ENCODE measurements at regions not wholly inside any gene's neighbourhood (a gene's known extent, or its start where the extent isn't known, plus 50 kb on each side); places are given as distances from the start of the nearest gene placed in this dataset.

GRCh38 chr6:40740518-40740917 lies 153.4 kb upstream of the LRFN2 start:
- no peak for DNase-seq

GRCh38 chr6:40738551-40739193 lies 151.5 kb upstream of the LRFN2 start:
- no peak for DNase-seq

- DNase-seq: no peak
These were observed 148.4 kb upstream of the LRFN2 start for GRCh38 chr6:40735521-40735920.

DNA sequence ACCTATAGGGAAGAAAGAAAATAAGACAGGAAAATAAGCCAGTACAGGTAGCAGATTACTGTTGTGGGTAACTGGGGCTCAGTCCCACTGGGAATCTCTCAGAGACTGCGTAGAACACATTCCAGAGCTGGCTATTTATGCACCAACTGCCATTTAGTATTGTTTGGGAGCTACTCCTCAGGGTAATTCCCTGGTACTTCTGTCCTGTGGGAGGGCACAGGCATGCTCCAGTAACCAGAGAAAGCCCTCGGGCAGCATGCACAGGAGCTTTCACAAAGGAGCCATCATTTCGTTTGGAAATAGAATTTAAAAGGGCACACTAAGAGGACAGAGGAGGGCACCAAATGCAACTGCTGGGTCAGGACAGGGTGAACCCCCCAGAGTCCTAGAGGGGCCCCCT lies 148.0 kb upstream of the LRFN2 start:
- DNase-seq: no peak

GRCh38 chr6:40734607-40735006 lies 147.4 kb upstream of the LRFN2 start:
- DNase-seq: no peak

DNA sequence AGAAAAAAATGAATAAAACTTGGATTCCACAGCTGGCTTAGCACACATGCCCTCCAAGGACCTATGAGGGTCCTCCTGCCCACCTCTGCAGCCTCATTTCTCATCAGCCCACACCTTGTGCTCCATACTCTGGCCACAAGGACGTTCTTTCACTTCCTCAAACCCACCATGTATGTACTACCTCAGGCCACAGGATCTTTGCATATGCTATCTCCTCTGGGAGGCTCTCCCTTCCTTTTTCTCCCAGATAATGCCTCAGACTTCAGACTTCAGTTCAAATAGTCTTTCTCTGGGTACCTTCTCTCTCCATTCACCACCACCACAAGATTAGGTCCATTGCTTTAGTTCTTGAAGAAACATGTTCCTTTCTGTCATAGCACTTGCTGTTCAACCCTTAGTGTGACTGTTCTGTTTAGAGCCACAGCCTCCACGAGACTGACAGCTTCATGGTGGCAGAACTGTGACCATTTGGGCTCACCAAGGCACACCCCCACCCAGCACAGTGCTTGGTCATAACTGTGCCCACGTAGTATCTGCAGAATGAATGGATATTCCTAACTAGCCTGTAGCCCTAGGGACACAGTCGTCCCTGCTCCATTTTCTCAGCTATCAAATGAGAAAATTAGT lies 146.7 kb upstream of the LRFN2 start:
- no peak for DNase-seq

- no peak for DNase-seq
These were observed 146.1 kb upstream of the LRFN2 start for GRCh38 chr6:40733290-40733689.

- no peak for DNase-seq
These were observed 145.7 kb upstream of the LRFN2 start for GRCh38 chr6:40732878-40733277.

GRCh38 chr6:40728643-40729042 lies 141.5 kb upstream of the LRFN2 start:
- no peak for DNase-seq

DNA sequence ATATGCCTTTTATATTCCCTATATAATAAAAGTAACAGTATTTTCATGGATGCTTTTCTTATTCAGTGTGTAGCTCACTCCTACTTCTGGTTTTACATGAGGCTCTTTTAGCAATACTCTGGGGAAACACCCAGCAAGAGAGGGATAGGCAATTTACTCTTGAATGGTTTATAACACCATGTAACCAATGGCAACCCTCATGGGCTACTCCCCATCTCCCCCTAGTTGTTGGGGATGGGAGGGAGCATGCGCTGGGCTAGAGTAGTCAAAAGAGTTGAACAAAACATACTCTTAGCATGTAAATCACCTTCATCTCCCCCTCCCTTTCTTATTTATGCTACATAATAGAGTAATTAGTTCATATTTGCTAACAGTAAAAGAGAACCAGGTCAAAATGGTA lies 140.1 kb upstream of the LRFN2 start:
- no peak for DNase-seq

DNA sequence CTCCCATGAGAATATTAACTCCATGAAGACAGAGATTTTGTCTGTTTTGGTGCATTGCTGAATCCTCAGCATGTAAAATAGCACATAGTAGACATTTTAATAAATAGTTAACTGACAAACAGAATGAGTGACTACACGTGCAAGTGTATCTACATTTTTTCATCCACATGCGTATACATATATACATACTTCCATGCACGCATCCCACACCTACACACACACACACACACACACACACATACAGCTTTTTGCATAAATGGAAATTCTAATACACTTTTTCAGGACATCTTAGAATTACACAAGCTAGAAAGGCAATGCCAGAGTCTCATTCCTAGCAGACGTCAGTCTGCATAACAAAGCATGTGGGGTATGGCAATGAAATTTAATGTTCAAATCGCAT lies 139.7 kb upstream of the LRFN2 start:
- no peak for DNase-seq

- DNase-seq: no peak
These were observed 138.2 kb upstream of the LRFN2 start for GRCh38 chr6:40725390-40725789.

DNA sequence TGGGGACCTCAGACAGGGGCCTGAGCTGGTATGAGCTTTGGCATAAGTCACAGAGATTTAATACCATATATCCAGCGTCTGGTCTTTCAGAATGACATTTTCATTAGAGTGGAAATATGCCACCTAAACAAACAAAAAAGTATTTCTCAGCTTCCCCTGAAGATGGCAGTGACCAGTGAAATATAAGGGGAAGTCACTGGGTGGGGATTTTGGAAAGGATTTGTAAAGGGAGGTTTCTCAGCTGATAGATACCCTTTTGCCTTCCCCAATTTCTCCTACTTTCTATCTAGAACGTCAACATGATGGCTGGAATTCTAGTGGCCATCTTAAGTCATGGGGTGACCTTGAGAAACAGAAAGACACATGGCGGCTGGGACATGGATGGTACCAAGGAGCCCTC lies 137.7 kb upstream of the LRFN2 start:
- DNase-seq: no peak

- DNase-seq: no peak
These were observed 136.8 kb upstream of the LRFN2 start for GRCh38 chr6:40723967-40724366.

DNA sequence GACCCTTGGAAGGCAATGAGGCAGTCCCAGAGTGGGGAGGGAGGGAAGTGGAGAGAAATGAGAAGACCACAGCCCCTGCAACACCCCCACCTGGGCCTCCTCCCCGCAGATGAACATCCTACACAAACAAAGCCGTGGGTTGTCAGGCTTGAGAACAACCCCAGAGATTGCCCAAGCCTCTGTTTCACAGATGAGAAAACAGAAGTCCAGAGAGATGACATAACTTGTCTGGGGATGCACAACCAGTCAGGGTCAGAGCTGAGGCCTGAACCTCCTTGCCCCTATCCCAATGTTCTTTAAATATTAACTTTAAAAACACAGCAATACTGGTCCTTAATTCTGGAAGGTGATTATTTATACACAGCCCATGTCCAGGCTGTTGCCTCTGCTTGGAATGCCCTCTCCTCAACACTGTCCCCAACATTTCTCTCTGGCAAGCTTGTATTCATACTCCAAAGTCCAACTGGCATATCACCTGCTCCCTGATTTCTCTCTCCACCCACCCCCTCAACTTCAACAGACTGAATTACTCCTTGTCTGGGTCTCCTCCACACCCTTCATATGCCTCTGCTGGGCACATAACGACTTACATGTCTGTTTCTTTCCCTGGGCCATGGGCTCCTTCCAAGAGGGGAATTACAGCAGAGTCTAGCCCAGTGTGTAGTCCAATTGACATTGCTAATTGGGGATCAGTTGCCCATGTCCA lies 135.5 kb upstream of the LRFN2 start:
- no peak for DNase-seq

GRCh38 chr6:40722091-40722490 lies 134.9 kb upstream of the LRFN2 start:
- DNase-seq: no peak

- DNase-seq: no peak
These were observed 134.2 kb upstream of the LRFN2 start for GRCh38 chr6:40721271-40721952.

DNA sequence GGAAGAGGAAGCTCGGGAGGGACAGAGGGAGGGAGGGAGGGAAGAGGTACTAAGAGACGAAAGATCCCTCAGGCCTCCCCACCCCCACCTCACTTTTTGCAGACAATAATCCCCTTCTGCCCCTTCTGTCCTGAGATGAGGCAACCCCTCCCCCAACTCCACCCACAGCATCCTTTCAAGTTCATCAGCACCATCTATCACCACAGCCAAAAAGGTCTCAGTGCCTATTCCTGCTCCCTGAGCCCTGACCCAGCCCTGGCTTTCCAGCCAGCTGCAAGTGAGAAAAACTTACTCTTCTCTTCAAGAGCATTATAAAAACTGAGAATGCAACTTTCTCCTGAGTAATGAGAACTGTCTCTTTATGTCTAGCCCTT lies 133.2 kb upstream of the LRFN2 start:
- DNase-seq: no peak

DNA sequence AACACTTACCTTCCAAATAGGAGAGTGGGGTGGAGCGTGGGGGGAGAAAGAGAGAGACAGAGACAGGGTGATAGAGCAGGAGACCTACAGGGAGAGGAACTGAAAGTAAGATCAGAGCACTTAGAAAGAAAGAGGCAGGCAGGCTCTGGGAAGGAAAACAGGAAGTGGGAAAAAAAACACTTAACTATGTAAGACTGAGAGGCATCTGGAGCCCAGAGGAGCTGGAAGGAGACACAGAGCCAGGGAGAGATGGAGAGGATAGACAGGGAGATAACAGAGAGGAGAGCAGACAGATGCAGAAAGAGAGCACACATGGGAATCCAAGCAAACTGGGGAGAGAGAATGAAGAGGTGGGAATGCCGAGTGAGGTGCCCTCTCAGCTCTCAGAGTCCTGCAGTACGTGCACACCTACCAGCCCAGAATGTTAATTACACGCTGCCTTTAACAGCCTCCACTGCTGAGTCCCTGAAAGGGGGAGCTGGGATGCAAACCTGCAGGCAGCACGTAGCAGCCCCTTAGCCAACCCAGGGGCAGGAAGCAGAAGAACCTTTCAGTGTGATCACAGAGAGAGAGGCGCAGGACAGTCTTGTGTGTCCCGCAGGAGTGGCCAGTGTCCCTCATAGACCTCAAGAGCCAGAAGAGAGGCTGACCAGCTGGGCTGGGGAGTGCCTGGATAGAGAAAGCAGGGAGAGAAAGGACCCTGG lies 132.7 kb upstream of the LRFN2 start:
- peak; percentile 91 for DNase-seq

DNA sequence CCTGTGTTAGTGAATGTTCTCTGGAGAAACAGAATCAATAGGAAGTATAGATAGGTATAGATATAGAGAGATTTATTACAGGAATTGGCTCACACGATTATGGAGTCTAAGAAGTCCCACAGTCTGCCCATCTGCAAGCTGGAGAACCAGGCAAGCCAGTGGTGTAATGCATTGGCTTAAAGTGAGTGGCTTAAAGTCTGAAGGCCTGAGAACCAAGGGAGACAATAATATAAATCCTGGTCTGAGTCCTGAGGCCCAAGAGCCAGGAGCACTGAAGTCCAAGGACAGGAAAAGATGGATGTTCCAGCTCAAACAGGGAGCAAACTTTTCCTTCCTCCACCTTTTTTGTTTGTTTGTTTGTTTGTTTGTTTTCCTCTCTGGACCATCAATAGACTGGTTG lies 131.2 kb upstream of the LRFN2 start:
- DNase-seq: no peak

DNA sequence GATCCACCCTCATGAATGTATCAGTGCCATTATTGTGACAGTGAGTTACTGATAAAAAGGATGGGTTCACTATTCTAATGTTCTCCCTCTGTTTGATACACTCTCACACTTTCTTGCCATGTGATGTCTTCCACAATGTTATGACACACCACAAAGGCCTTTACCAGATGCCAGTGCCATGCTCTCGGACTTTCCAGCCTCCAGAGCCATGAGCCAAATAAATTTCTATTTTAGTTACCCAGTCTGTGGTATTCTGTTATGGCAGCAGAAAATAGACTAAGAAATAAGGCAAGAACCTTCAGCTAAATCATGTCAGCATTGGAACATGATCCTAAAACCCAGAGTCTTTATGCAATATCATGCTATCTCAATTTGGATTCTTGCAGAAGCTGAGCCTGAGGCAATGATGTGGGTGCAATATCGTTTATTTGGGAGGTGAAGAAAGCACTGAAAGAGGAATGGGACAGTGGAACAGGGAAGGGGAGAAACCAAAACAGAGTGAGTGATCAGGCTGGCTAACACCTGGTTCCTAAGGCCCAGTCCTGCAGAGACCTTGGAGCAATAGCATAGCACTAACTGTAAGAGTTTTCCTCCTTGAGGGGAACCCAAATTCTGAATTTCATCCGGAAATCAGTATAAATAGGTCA lies 130.4 kb upstream of the LRFN2 start:
- no peak for DNase-seq

DNA sequence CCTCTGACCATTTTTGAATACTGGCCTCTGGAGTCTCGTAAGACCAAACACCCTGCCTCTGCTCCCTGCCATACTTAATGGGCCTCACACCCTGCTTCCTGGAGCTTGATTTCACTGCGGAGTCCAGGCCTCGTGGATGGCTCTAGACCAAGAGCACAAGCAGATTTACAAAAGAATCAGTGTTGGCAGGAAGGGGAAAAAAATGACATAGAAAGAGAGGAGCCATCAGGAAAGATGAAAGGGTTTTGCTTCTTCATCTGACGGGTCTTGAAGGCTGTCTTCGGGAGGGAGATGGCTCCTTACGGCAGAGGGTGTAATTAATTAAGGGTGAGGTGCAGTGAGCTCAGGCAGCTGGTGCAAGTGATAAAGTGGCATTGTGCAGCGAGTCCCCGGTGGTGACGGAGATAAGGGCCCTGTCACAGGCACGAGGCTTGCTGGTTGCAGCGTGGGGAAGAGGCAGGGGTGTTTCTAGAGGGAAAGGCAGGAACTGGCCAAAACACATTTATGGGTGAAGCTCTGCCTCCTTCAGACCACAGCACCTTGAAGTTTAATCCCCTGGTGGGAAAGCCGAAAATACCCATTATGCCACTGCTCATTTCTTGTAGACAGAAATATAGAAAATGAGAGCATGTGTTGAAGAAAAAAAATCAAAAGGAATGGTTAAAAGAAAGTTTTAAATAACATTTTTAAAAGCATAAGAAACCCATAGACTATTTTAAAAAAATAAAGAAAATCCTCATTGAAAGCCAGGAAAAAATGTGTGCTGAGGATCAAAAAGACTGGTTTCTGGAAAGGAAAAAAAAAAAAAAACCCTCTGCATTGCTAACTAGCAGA lies 128.6 kb upstream of the LRFN2 start:
- DNase-seq: peak; percentile 70

All from NCI-H510A treated with DMSO at 0.1 percent for 48 hours (cell line).